ENCODE measurements at regions not wholly inside any gene's neighbourhood (a gene's known extent, or its start where the extent isn't known, plus 50 kb on each side); places are given as distances from the start of the nearest gene placed in this dataset.

DNA sequence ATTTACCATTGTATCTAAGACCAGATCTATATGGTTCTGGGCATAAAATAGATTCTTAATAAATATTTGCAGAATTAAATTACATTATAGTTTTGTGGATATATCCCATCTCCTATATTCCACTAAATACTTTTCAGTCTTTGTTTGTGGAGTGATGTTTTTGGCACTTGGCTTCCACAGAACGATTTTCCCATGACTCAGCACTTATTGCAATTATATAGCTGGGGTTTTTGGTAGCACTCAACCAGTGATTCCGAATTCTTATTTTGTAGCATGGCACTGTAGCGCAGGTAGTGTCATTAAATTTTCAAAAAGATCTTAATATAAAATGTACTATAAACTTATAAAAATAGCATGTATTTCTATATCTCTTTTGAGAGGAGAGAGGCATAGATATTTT is 221.2 kb downstream of the TRPC6 start:
- H2BK120ac ChIP-seq (replicated peaks; ENCODE audit: low read depth, low read length), result no peak overlapping the region
- H4K91ac ChIP-seq (replicated peaks; ENCODE audit: insufficient read length, low read length), result no peak overlapping the region
- no peaks in the 10 kb centered on the region for H3K36me3 ChIP-seq (ENCODE audit: control insufficient read depth in 2 of 4, insufficient read depth in 4 of 4, low read length in 3 of 4)
- DNase-seq (ENCODE audit: low read depth in 1 of 2, low spot score in 2 of 2), result no peak
- H3K9me3 ChIP-seq (ENCODE audit: insufficient read depth in 2 of 2, low read depth in 1 of 2, low read length in 1 of 2), result no peaks in the 10 kb centered on the region
- no peaks in the 10 kb centered on the region for H3K23me2 ChIP-seq (ENCODE audit: low read depth, low read length)
- CTCF ChIA-PET (ENCODE audit: partially characterized antibody), result no interaction called here
- no peak overlapping the region for H4K8ac ChIP-seq (ENCODE audit: extremely low read depth, insufficient read depth, low read length)
- POLR2A ChIA-PET (ENCODE audit: partially characterized antibody), result no interaction called here
- no peak overlapping the region for H2BK15ac ChIP-seq (ENCODE audit: low read length)
- H3K4me3 ChIP-seq (ENCODE audit: extremely low read depth in 1 of 4, insufficient read depth in 2 of 4, low read depth in 3 of 4, low read length in 4 of 4), result no peak overlapping the region
- no peak overlapping the region for H3K4me2 ChIP-seq (ENCODE audit: insufficient read depth in 1 of 2, low read depth in 2 of 2, low read length in 2 of 2)
- H3K4me1 ChIP-seq (replicated peaks in 1 of 4; ENCODE audit: control insufficient read depth in 3 of 4, insufficient read depth in 4 of 4, low read length in 3 of 4), result no peaks in the 10 kb centered on the region; a peak in 1 of 7 replicates
- H3K9ac ChIP-seq (replicated peaks in 1 of 4; ENCODE audit: extremely low read depth in 1 of 4, low read depth in 3 of 4, low read length in 3 of 4), result no peak overlapping the region
- H2BK5ac ChIP-seq (ENCODE audit: low read depth, low read length), result no peak overlapping the region
- H2BK12ac ChIP-seq (ENCODE audit: low read depth, low read length), result no peak overlapping the region
- H3K4ac ChIP-seq (replicated peaks; ENCODE audit: insufficient read length, low read depth, low read length), result no peak overlapping the region
- no peak overlapping the region for H2BK20ac ChIP-seq (ENCODE audit: low read length)
- no peak for FAIRE-seq
- TF ChIP-seq KDM5A (IDR thresholded peaks at IDR 0.05; ENCODE audit: low read length) (no peak), MAFK (IDR thresholded peaks at IDR 0.05; ENCODE audit: low read depth, low read length) (peak; percentile 88), ASH2L (IDR thresholded peaks at IDR 0.05; ENCODE audit: low read length) (no peak), RAD21 (IDR thresholded peaks at IDR 0.05 in 1 of 2, conservative IDR thresholded peaks at IDR 0.05 in 1 of 2; ENCODE audit: low read depth in 2 of 2, low read length in 2 of 2) (no peak), RNF2 (IDR thresholded peaks at IDR 0.05; ENCODE audit: borderline replicate concordance, low read depth, low read length, missing control alignments, poor library complexity, severe bottlenecking) (no peak), BACH1 (IDR thresholded peaks at IDR 0.05; ENCODE audit: low read length) (peak; percentile 36; the same call in 1 of the 2 replicates), EP300 (IDR thresholded peaks at IDR 0.05; ENCODE audit: borderline replicate concordance in 1 of 2, low read depth in 2 of 2, low read length in 2 of 2) (no peak)
- H4K5ac ChIP-seq (ENCODE audit: insufficient read length, low read depth, low read length), result no peak overlapping the region
- H3K79me1 ChIP-seq (ENCODE audit: low read depth, low read length), result no peaks in the 10 kb centered on the region
- WGBS, 2 experiments (ENCODE audit: extremely low coverage in 1 of 2, insufficient coverage in 1 of 2, insufficient read length in 1 of 2, insufficient replicate concordance in 2 of 2, low coverage in 1 of 2, low lambda C conversion rate in 2 of 2, missing lambda C conversion rate in 1 of 2), result 88% methylated on average over 3 of the region's 3 CpGs; no CpG with 5 or more reads in 1 of the 2 experiments
- no peak overlapping the region for H3K27ac ChIP-seq (ENCODE audit: low read depth, low read length)
- no peak overlapping the region for H2AK5ac ChIP-seq (ENCODE audit: low read depth, low read length)
- no peak overlapping the region for H2AFZ ChIP-seq (ENCODE audit: low read length)
- no peak overlapping the region; the same call in 1 of the 2 replicates for H3K18ac ChIP-seq (ENCODE audit: extremely low read depth, low read length)
- no peaks in the 10 kb centered on the region for H4K20me1 ChIP-seq (replicated peaks in 1 of 2; ENCODE audit: control insufficient read depth in 1 of 2, insufficient read depth in 2 of 2, low read length in 2 of 2)
- H3K56ac ChIP-seq (replicated peaks; ENCODE audit: insufficient read length, low read depth, low read length), result no peak overlapping the region
- no peaks in the 10 kb centered on the region for H3K79me2 ChIP-seq (ENCODE audit: control insufficient read depth in 1 of 2, insufficient read depth in 2 of 2, low read length in 2 of 2)
- H3K27me3 ChIP-seq (replicated peaks in 1 of 4; ENCODE audit: control insufficient read depth in 3 of 4, extremely low read depth in 1 of 4, insufficient read depth in 3 of 4, low read length in 3 of 4), result no peaks in the 10 kb centered on the region
- H3K23ac ChIP-seq (ENCODE audit: insufficient read length), result no peak overlapping the region
- no peak overlapping the region for H3K14ac ChIP-seq (ENCODE audit: insufficient read length)
